Activated B cell treated with CpG ODN at 0.5 μM for 24 hours (primary cell): ENCODE measurements at regions not wholly inside any gene's neighbourhood (a gene's known extent, or its start where the extent isn't known, plus 50 kb on each side); places are given as distances from the start of the nearest gene placed in this dataset.

Source experiments
- ATAC-seq: fragments of 200-7000 bp; cut with Tn5 transposase; one replicate; pipeline ENCODE4 v1.10.0; 2021; ENCODE audit warnings: low read depth, mild to moderate bottlenecking, moderate library complexity
- CTCF ChIA-PET: fragments of 350-600 bp; sonication (Branson Sonifier 250); formaldehyde crosslinking; loops from one replicate; lab custom pipeline; 2021; ENCODE audit warnings: antibody characterized with exemption; lab: Charles Lee
- POLR2A ChIA-PET: fragments of 350-600 bp; sonication (Branson Sonifier 250); formaldehyde crosslinking; loops from one replicate; lab custom pipeline; 2021; ENCODE audit warnings: antibody characterized with exemption; lab: Charles Lee
- DNase-seq: peaks from one replicate; pipeline ENCODE4 v3.0.0; 2022
- H3K27ac Mint-ChIP-seq: one replicate; pipeline ENCODE4 v1.8.0; 2020; ENCODE audit warnings: mixed read lengths
- H3K27me3 Mint-ChIP-seq: one replicate; pipeline ENCODE4 v1.8.0; 2021; ENCODE audit warnings: mixed read lengths
- H3K36me3 Mint-ChIP-seq: one replicate; pipeline ENCODE4 v1.8.0; 2021; ENCODE audit warnings: low read depth, mixed read lengths
- H3K4me1 Mint-ChIP-seq: one replicate; pipeline ENCODE4 v1.8.0; 2021; ENCODE audit warnings: mixed read lengths
- H3K4me3 Mint-ChIP-seq: one replicate; pipeline ENCODE4 v1.8.0; 2020; ENCODE audit warnings: mild to moderate bottlenecking, mixed read lengths
- H3K9me3 Mint-ChIP-seq: one replicate; pipeline ENCODE4 v1.8.0; 2020; ENCODE audit warnings: mixed read lengths
- intact Hi-C: fragments of 100-400 bp; cut with micrococcal nuclease; formaldehyde crosslinking; loops from one replicate; pipeline ENCODE4 v1.15.1; 2024
- TF ChIP-seq, protein P1 (sequence below): fragments of 200-600 bp; IDR thresholded peaks from one replicate; pipeline ENCODE4 v1.8.0; 2022; ENCODE audit warnings: antibody characterized with exemption, mild to moderate bottlenecking

DNA sequence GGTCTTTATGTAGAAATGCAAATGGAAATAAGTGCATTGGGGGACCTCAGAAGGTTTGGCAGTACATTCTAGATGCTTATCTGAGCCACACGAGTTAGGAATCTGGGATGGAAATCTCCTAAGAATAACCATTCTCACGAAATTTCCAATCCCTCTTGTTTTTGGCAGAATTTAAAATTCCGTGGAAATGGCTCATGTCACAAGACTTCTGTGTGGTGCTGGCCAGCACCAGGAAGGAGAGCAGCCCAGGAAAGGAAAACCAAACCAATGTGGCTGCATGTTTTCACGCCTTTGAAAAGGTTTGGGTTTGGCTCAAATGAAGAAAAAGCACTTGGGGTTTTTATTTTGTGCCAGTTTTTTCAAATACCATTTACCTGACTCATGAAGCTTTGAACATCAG lies 80.1 kb upstream of the KCNK2 start:
- POLR2A ChIA-PET, result no interaction called here
- intact Hi-C loops, result no loop called here

DNA sequence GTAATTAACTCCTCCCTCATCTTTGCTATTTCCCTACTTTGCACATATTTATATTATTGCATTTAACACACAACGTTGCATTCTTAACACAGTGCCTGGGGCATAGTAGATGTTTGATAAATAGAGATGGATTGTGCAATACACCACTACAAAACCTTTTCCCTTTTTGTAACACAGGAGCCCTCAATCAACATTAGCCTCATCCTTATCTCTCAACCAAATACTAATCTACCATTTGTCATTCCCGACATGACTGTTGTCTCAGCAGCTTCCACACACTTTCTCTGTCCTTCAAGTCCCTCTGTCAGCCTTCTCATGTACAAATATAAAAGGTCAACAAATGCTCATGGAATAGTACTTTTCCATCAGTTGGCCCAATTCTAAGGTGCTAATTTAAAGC lies 78.9 kb upstream of the KCNK2 start:
- Mint-ChIP-seq H3K4me1 (no peaks in the 10 kb centered on the region), H3K27me3 (no peaks in the 10 kb centered on the region), H3K4me3 (no peak overlapping the region), H3K36me3 (no peaks in the 10 kb centered on the region), H3K27ac (no peak overlapping the region), H3K9me3 (no peaks in the 10 kb centered on the region)
- DNase-seq, result no peak
- intact Hi-C loops, result no loop called here
- TF ChIP-seq, protein P1, sequence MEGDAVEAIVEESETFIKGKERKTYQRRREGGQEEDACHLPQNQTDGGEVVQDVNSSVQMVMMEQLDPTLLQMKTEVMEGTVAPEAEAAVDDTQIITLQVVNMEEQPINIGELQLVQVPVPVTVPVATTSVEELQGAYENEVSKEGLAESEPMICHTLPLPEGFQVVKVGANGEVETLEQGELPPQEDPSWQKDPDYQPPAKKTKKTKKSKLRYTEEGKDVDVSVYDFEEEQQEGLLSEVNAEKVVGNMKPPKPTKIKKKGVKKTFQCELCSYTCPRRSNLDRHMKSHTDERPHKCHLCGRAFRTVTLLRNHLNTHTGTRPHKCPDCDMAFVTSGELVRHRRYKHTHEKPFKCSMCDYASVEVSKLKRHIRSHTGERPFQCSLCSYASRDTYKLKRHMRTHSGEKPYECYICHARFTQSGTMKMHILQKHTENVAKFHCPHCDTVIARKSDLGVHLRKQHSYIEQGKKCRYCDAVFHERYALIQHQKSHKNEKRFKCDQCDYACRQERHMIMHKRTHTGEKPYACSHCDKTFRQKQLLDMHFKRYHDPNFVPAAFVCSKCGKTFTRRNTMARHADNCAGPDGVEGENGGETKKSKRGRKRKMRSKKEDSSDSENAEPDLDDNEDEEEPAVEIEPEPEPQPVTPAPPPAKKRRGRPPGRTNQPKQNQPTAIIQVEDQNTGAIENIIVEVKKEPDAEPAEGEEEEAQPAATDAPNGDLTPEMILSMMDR, result no peak
- CTCF ChIA-PET, result no interaction called here
- no peak for ATAC-seq
- POLR2A ChIA-PET, result no interaction called here

More for the DNA sequence above, 80.1 kb upstream of the KCNK2 start:
- Mint-ChIP-seq H3K27me3 (no peaks in the 10 kb centered on the region), H3K4me1 (no peaks in the 10 kb centered on the region), H3K27ac (no peak overlapping the region), H3K36me3 (no peaks in the 10 kb centered on the region), H3K4me3 (no peak overlapping the region), H3K9me3 (no peaks in the 10 kb centered on the region)
- CTCF ChIA-PET, result no interaction called here
- TF ChIP-seq, protein P1, result no peak
- no peak for DNase-seq
- ATAC-seq, result no peak

DNA sequence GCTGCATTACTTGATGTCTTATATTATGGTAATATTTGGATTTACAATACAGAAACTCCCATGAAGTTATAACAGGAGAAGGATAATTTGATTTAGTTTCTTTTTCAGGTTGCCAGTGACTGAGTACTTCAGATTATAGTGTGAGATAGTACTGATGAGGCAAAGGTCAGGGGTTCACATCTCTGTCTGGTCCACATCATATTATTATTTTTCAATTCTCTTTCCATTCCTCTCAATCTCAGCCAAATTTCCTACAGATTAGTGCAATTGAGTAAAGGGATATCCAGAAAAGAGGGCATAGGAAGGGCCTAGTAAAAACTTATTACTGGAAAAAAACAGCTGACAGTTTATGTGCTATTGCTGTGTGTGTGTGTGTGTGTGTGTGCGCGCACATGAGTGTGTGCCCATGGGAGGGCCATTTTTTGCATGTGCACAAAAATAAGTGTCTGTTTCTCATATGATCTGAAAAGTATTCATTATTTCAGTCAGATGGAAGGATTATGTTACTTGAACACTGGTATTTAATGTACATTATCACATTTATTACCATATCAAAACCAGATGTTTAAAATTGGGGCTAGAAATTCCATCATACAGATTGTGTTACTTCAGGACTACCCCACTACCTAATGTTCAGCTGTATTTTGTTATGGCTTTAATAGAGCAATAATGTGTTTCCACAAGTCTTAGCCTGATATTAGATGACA lies 78.3 kb upstream of the KCNK2 start:
- no peak for DNase-seq
- no peaks in the 10 kb centered on the region for H3K27me3 Mint-ChIP-seq
- intact Hi-C loops, result no loop called here
- POLR2A ChIA-PET, result no interaction called here
- no peak overlapping the region for H3K27ac Mint-ChIP-seq
- no peaks in the 10 kb centered on the region for H3K36me3 Mint-ChIP-seq
- no peak overlapping the region for H3K4me3 Mint-ChIP-seq
- TF ChIP-seq, protein P1, result no peak
- no peaks in the 10 kb centered on the region for H3K4me1 Mint-ChIP-seq
- no peak for ATAC-seq
- no peaks in the 10 kb centered on the region for H3K9me3 Mint-ChIP-seq
- CTCF ChIA-PET, result no interaction called here

DNA sequence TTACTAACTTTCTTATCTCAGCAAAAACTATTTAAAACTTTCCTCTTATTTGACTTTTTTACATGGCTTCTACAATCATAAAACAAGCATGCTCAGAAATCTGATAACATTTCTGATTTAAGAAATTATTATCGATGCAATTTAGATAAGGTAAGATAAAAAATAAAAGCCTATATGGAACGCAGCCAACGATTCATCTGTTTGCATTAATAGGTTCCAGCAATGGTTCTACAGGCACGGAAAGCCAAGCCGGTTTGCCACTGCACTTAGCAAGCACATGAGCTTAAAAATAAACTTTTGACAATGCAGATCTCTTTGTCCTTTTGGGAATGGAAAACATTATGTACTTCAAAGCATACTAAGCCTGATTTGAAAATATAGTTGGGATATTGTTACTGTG lies 77.5 kb upstream of the KCNK2 start:
- ChIA-PET CTCF (no interaction called here), POLR2A (no interaction called here)
- intact Hi-C loops, result no loop called here
- H3K4me3 Mint-ChIP-seq, result no peak overlapping the region
- no peak overlapping the region for H3K27ac Mint-ChIP-seq
- ATAC-seq, result no peak
- no peaks in the 10 kb centered on the region for H3K36me3 Mint-ChIP-seq
- H3K4me1 Mint-ChIP-seq, result no peaks in the 10 kb centered on the region
- no peak for DNase-seq
- H3K9me3 Mint-ChIP-seq, result no peaks in the 10 kb centered on the region
- no peaks in the 10 kb centered on the region for H3K27me3 Mint-ChIP-seq
- TF ChIP-seq, protein P1, result no peak

DNA sequence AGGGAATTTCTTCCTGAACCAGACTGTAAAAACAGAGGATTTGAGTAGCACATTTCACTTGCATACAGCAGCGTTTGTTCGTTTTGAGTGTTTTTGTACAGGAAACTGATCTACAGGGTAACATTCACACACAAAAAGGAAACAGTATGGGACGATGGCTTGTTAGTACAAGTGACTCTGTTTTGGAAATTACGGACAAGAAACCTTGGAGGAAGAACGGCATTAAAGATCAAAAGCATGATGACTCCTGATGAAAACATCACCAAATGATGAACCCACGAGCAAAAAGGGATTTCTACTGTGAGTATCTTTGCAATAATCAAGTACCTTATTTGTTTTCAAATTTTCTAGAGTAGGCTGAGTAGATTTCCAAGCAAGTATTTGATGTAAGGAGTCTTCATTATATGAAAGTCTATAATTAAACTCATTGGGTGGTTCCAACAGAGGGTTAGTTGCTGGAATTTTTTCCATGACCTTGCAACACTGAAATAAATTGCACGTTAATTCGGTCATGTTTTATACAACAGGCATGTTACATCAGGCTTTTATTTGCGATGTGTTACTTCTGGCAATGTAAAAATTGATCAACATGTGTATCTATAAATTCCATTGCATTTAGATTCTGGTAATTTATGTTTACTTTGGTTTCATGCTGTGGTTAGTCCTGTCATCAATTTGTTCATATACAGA lies 76.7 kb upstream of the KCNK2 start:
- TF ChIP-seq, protein P1, result no peak
- DNase-seq, result no peak
- no peaks in the 10 kb centered on the region for H3K4me1 Mint-ChIP-seq
- ChIA-PET POLR2A (no interaction called here), CTCF (no interaction called here)
- H3K27ac Mint-ChIP-seq, result no peak overlapping the region
- no peaks in the 10 kb centered on the region for H3K9me3 Mint-ChIP-seq
- H3K27me3 Mint-ChIP-seq, result no peaks in the 10 kb centered on the region
- ATAC-seq, result no peak
- no peak overlapping the region for H3K4me3 Mint-ChIP-seq
- intact Hi-C loops, result no loop called here
- no peaks in the 10 kb centered on the region for H3K36me3 Mint-ChIP-seq
